ENCODE measurements at regions not wholly inside any gene's neighbourhood (a gene's known extent, or its start where the extent isn't known, plus 50 kb on each side); places are given as distances from the start of the nearest gene placed in this dataset.

DNA sequence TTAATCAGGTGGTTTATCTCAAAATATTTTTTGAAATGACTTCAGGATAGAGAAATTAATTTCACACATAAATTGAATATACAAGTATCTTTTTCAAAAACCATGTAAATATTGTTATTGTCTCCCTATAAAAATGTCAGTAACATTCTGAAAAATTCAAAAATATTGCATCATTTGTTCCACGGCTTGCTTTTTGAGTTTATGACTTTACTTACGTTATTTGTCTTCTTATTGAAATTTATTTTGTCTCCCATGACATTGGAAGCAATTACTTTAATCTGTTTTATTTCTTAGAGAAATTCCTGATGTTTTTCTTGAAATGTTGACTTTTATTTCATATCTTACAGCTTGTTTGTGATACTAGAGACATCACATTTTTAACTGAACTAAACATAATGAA lies 56.9 kb upstream of the P2RY1 start:
- Histone ChIP-seq H3K36me3 (replicated peaks) (no peaks in the 10 kb centered on the region), H3K4me3 (no peak overlapping the region), H3K4me1 (no peaks in the 10 kb centered on the region), H3K9me3 (no peaks in the 10 kb centered on the region), H3K27me3 (ENCODE audit: low read depth) (no peaks in the 10 kb centered on the region)
- in situ Hi-C loops (cut with MboI; ENCODE audit: low sequenced_read_pairs), result no loop called here
- DNase-seq (ENCODE audit: low spot score in 2 of 2), result no peak

DNA sequence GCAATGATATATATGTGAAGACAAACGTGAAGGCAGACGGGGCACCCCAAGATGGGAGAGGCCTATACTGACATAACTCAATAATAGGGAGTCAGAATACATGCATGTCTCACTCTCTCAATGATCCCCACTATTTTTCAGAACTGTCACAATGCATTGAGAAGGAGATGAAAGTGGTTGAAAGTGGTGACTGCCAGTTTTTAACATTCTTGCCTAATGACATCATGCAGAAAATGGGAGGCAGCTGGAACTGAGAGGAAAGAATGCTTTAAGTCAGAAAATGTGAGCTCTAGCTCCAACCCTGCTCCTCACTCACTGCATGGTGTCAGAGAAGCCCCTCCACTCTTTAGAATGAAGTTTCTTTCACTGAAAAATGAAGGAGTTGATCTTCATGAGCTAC lies 55.3 kb upstream of the P2RY1 start:
- in situ Hi-C loops (cut with MboI; ENCODE audit: low sequenced_read_pairs), result no loop called here
- Histone ChIP-seq H3K4me1 (no peaks in the 10 kb centered on the region), H3K4me3 (no peak overlapping the region), H3K9me3 (no peaks in the 10 kb centered on the region), H3K36me3 (replicated peaks) (no peaks in the 10 kb centered on the region), H3K27me3 (ENCODE audit: low read depth) (no peaks in the 10 kb centered on the region)
- no peak for DNase-seq (ENCODE audit: low spot score in 2 of 2)

DNA sequence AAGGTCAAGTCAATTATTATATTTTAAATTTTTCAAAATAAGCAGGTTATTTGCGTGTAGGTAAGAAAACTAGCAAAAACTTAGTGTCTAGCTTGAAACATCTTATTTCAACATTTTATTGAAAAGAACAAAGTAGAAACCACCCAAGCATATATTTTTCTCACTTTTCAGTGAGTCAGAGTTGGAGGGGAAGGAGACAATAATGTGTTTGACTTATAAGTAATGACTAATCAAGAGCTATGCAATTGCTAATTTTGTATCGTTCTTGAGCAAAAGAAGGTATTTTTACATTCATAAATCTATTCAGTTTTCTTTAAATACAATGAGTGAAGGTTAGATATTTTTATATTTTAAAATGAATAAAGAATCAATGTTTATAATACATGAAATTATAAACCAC lies 54.4 kb upstream of the P2RY1 start:
- no peak for DNase-seq (ENCODE audit: low spot score in 2 of 2)

DNA sequence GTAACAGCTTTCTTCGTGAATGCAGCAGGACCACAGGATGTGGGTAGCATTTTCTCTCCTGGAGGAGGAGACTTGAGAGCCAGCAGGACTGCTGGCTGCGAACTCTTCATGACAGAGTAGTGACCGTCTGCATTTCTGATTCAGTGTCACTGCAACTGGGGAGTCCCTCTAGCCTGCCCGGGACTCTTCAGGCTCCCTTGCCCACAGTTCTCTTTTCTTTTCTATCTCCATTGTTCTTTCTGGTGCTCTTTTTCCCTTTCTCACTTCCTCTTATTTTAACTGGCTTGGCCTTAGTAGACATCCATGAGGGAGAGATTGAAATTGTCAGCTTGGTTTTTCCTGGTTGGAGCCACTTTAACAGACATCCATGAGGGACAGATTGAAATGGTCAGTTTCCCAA lies 49.9 kb upstream of the P2RY1 start:
- Histone ChIP-seq H3K4me3 (no peak overlapping the region), H3K4me1 (peaks cover 5% of the 10 kb centered on the region; the same call in 1 of the 2 replicates), H3K36me3 (replicated peaks) (no peaks in the 10 kb centered on the region), H3K27me3 (ENCODE audit: low read depth) (no peaks in the 10 kb centered on the region), H3K9me3 (no peaks in the 10 kb centered on the region)
- in situ Hi-C loops (cut with MboI; ENCODE audit: low sequenced_read_pairs), result no loop called here
- no peak for DNase-seq (ENCODE audit: low spot score in 2 of 2)

More for the DNA sequence above, 54.4 kb upstream of the P2RY1 start:
- H3K4me1 ChIP-seq, result no peaks in the 10 kb centered on the region
- H3K27me3 ChIP-seq (ENCODE audit: low read depth), result no peaks in the 10 kb centered on the region
- no peak overlapping the region for H3K4me3 ChIP-seq
- in situ Hi-C loops (cut with MboI; ENCODE audit: low sequenced_read_pairs), result no loop called here
- H3K9me3 ChIP-seq, result no peaks in the 10 kb centered on the region
- no peaks in the 10 kb centered on the region for H3K36me3 ChIP-seq (replicated peaks)

Measured in HAP-1 (cell line).